ENCODE measurements at regions not wholly inside any gene's neighbourhood (a gene's known extent, or its start where the extent isn't known, plus 50 kb on each side); places are given as distances from the start of the nearest gene placed in this dataset.
"Not testable (repeated sequence)": the region's sequence is repeated elsewhere in the genome, so short reads cannot be mapped to it uniquely, and the experiment has no call there.

- H2AFZ ChIP-seq; H3K4me3 ChIP-seq (ENCODE audit: low read depth, low read length); H3K79me2 ChIP-seq; H3K27me3 ChIP-seq (ENCODE audit: control insufficient read depth, insufficient read depth, low read length); H3K36me3 ChIP-seq (ENCODE audit: control insufficient read depth, insufficient read depth, low read length); H3K27ac ChIP-seq; H3K4me1 ChIP-seq; H3K9me3 ChIP-seq (ENCODE audit: control insufficient read depth, low read length); H3K4me2 ChIP-seq (ENCODE audit: low read length); H3K9ac ChIP-seq: not testable (repeated sequence)
Measured at GRCh38 chr9:78172610-78173009, 63.3 kb upstream of the CEP78 start.

GRCh38 chr9:78171651-78172050, 64.2 kb upstream of the CEP78 start:
- no peaks in the 10 kb centered on the region for H3K27me3 ChIP-seq (ENCODE audit: control insufficient read depth, insufficient read depth, low read length)
- H3K4me1 ChIP-seq: no peaks in the 10 kb centered on the region
- H3K4me3 ChIP-seq (ENCODE audit: low read depth, low read length): no peak overlapping the region
- H3K36me3 ChIP-seq (ENCODE audit: control insufficient read depth, insufficient read depth, low read length): no peaks in the 10 kb centered on the region
- H3K9me3 ChIP-seq (ENCODE audit: control insufficient read depth, low read length): no peaks in the 10 kb centered on the region
- TF ChIP-seq CTCF (IDR thresholded peaks at IDR 0.05): no peak
- no peak overlapping the region for H3K9ac ChIP-seq
- no peaks in the 10 kb centered on the region for H3K79me2 ChIP-seq
- H3K4me2 ChIP-seq (ENCODE audit: low read length): no peak overlapping the region
- no peak overlapping the region for H2AFZ ChIP-seq
- no peak overlapping the region for H3K27ac ChIP-seq

- no peaks in the 10 kb centered on the region for H3K9me3 ChIP-seq (ENCODE audit: control insufficient read depth, low read length)
- H3K4me1 ChIP-seq: no peaks in the 10 kb centered on the region
- no peak overlapping the region for H3K4me3 ChIP-seq (ENCODE audit: low read depth, low read length)
- no peak for TF ChIP-seq CTCF (IDR thresholded peaks at IDR 0.05)
- no peaks in the 10 kb centered on the region for H3K36me3 ChIP-seq (ENCODE audit: control insufficient read depth, insufficient read depth, low read length)
- H3K4me2 ChIP-seq (ENCODE audit: low read length): no peak overlapping the region
- H3K9ac ChIP-seq: no peak overlapping the region
- no peaks in the 10 kb centered on the region for H3K27me3 ChIP-seq (ENCODE audit: control insufficient read depth, insufficient read depth, low read length)
- H2AFZ ChIP-seq: no peak overlapping the region
- no peak overlapping the region for H3K27ac ChIP-seq
- H3K79me2 ChIP-seq: no peaks in the 10 kb centered on the region
Measured at GRCh38 chr9:78169125-78169524, 66.8 kb upstream of the CEP78 start.

- Histone ChIP-seq H3K79me2 (no peaks in the 10 kb centered on the region), H3K4me1 (no peaks in the 10 kb centered on the region), H3K9me3 (ENCODE audit: control insufficient read depth, low read length) (no peaks in the 10 kb centered on the region), H2AFZ (no peak overlapping the region), H3K36me3 (ENCODE audit: control insufficient read depth, insufficient read depth, low read length) (no peaks in the 10 kb centered on the region), H3K27me3 (ENCODE audit: control insufficient read depth, insufficient read depth, low read length) (no peaks in the 10 kb centered on the region), H3K4me3 (ENCODE audit: low read depth, low read length) (no peak overlapping the region), H3K27ac (no peak overlapping the region), H3K9ac (no peak overlapping the region), H3K4me2 (ENCODE audit: low read length) (no peak overlapping the region)
- TF ChIP-seq CTCF (IDR thresholded peaks at IDR 0.05): no peak
Measured at GRCh38 chr9:78167356-78167755, 68.5 kb upstream of the CEP78 start.

- H3K27me3 ChIP-seq (ENCODE audit: control insufficient read depth, insufficient read depth, low read length): no peaks in the 10 kb centered on the region
- H3K4me3 ChIP-seq (ENCODE audit: low read depth, low read length): no peak overlapping the region
- H3K4me2 ChIP-seq (ENCODE audit: low read length): no peak overlapping the region
- no peaks in the 10 kb centered on the region for H3K9me3 ChIP-seq (ENCODE audit: control insufficient read depth, low read length)
- no peak for TF ChIP-seq CTCF (IDR thresholded peaks at IDR 0.05)
- no peaks in the 10 kb centered on the region for H3K36me3 ChIP-seq (ENCODE audit: control insufficient read depth, insufficient read depth, low read length)
- H3K27ac ChIP-seq: no peak overlapping the region
- H3K4me1 ChIP-seq: no peaks in the 10 kb centered on the region
- H2AFZ ChIP-seq: no peak overlapping the region
- no peak overlapping the region for H3K9ac ChIP-seq
- no peaks in the 10 kb centered on the region for H3K79me2 ChIP-seq
Measured at GRCh38 chr9:78163834-78164233, 72.0 kb upstream of the CEP78 start.
